PC-9 (cell line): ENCODE measurements at regions not wholly inside any gene's neighbourhood (a gene's known extent, or its start where the extent isn't known, plus 50 kb on each side); places are given as distances from the start of the nearest gene placed in this dataset.

Source experiments
- EZH2 ChIP-seq: fragments of 200-600 bp; sonication (generic); IDR thresholded peaks from 2 replicates; pipeline ENCODE4 v1.8.0; 2017; ENCODE audit warnings: antibody characterized with exemption, low read depth
- TF ChIP-seq, protein P1 (sequence below): fragments of 200-600 bp; sonication (generic); conservative IDR thresholded peaks from 2 replicates; pipeline ENCODE4 v1.6.1; 2017; ENCODE audit warnings: mixed run types, antibody characterized with exemption, mild to moderate bottlenecking, moderate library complexity

DNA sequence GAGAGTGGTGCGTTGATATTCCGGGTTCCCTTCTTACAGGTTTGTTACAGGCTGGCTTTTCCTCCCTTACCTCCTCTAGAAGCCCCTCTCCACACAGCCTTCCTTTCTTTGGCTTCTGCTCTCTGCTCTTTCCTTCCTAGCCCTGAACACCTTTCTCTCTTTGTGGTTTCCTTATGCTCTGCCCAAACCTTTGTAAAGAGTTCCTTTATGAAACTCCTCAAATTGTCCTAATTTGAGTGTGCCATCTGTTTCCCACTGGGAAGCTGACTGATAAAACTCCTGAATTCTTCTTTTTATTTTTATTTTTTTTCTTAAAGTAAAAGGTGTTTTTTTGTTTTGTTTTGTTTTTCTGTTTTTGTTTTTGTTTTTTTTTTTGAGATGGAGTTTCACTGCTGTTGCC, 60.1 kb upstream of the OTX2 start:
- no peak for TF ChIP-seq EZH2
- TF ChIP-seq, protein P1, sequence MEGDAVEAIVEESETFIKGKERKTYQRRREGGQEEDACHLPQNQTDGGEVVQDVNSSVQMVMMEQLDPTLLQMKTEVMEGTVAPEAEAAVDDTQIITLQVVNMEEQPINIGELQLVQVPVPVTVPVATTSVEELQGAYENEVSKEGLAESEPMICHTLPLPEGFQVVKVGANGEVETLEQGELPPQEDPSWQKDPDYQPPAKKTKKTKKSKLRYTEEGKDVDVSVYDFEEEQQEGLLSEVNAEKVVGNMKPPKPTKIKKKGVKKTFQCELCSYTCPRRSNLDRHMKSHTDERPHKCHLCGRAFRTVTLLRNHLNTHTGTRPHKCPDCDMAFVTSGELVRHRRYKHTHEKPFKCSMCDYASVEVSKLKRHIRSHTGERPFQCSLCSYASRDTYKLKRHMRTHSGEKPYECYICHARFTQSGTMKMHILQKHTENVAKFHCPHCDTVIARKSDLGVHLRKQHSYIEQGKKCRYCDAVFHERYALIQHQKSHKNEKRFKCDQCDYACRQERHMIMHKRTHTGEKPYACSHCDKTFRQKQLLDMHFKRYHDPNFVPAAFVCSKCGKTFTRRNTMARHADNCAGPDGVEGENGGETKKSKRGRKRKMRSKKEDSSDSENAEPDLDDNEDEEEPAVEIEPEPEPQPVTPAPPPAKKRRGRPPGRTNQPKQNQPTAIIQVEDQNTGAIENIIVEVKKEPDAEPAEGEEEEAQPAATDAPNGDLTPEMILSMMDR: no peak
